B cell (primary cell): ENCODE measurements at regions not wholly inside any gene's neighbourhood (a gene's known extent, or its start where the extent isn't known, plus 50 kb on each side); places are given as distances from the start of the nearest gene placed in this dataset.

Experiments used
- ATAC-seq: fragments of 200-7000 bp; cut with Tn5 transposase; one replicate; pipeline ENCODE4 v1.10.0; 2021; ENCODE audit warnings: low read depth, mild to moderate bottlenecking, moderate number of reproducible peaks, moderate library complexity
- CTCF ChIA-PET: fragments of 350-600 bp; sonication (Branson Sonifier 250); formaldehyde crosslinking; loops from one replicate; lab custom pipeline; 2021; ENCODE audit warnings: antibody characterized with exemption, inconsistent platforms; lab: Charles Lee
- POLR2A ChIA-PET: fragments of 350-600 bp; sonication (Branson Sonifier 250); formaldehyde crosslinking; loops from one replicate; lab custom pipeline; 2021; ENCODE audit warnings: antibody characterized with exemption; lab: Charles Lee
- DNase-seq: peaks from one replicate; pipeline ENCODE4 v3.0.0; 2013
- H2AFZ ChIP-seq: 2 replicates; pipeline ENCODE4 v1.6.1; 2012; ENCODE audit warnings: mild to moderate bottlenecking, low read depth, low read length; ENCODE audit not compliant: insufficient read depth, poor library complexity, severe bottlenecking
- H3K27ac ChIP-seq, 2 donors: 1 replicate in 1 of 2; 2 replicates in 1 of 2; pipeline ENCODE4 v1.5.1; 2012 to 2013; ENCODE audit warnings: low read length in 2 of 2, mild to moderate bottlenecking in 2 of 2, moderate library complexity in 1 of 2
- H3K27me3 ChIP-seq, 4 experiments: fragments of 200-600 bp in 1 of 4; sonication (generic) in 1 of 4; replicated peaks in 1 of 4; 1 replicate in 2 of 4; 2 replicates in 2 of 4; pipeline versions ENCODE4 v1.6.1 to v1.7.0; 2013 to 2016; ENCODE audit warnings: low read length in 3 of 4, mild to moderate bottlenecking in 2 of 4, mixed read lengths in 1 of 4, moderate library complexity in 1 of 4; ENCODE audit not compliant: insufficient read depth in 4 of 4, control insufficient read depth in 3 of 4; ENCODE audit errors: control extremely low read depth in 1 of 4
- H3K36me3 ChIP-seq, 2 experiments: replicated peaks in 1 of 2; 1 replicate in 1 of 2; 2 replicates in 1 of 2; pipeline versions ENCODE4 v1.6.1 to v1.7.1; 2013; ENCODE audit warnings: low read length in 1 of 2; ENCODE audit not compliant: insufficient read depth in 2 of 2, control insufficient read depth in 1 of 2; ENCODE audit errors: control extremely low read depth in 1 of 2, extremely low read depth in 1 of 2
- H3K4me1 ChIP-seq, 2 donors: fragments of 200-600 bp in 1 of 2; sonication (generic) in 1 of 2; 1 replicate in 1 of 2; 2 replicates in 1 of 2; pipeline versions ENCODE4 v1.5.1 to v1.6.1; 2013 to 2017; ENCODE audit warnings: low read length in 2 of 2; ENCODE audit not compliant: control insufficient read depth in 2 of 2, insufficient read depth in 2 of 2
- H3K4me2 ChIP-seq: replicated peaks from 2 replicates; pipeline ENCODE3; 2012; ENCODE audit warnings: mild to moderate bottlenecking, low read depth, low read length; ENCODE audit not compliant: poor library complexity, severe bottlenecking
- H3K4me3 ChIP-seq, 5 experiments: fragments of 200-600 bp in 1 of 5; sonication (generic) in 1 of 5; 1 replicate in 3 of 5; 2 replicates in 2 of 5; pipeline versions ENCODE4 v1.5.1 to v1.7.0; 2011 to 2016; ENCODE audit warnings: low read length in 4 of 5, mild to moderate bottlenecking in 4 of 5, low read depth in 2 of 5, control low read depth in 1 of 5, moderate library complexity in 1 of 5; ENCODE audit not compliant: insufficient read depth in 1 of 5; ENCODE audit errors: control extremely low read depth in 1 of 5, extremely low read depth in 1 of 5
- H3K79me2 ChIP-seq: fragments of 200-600 bp; sonication (generic); one replicate; pipeline ENCODE4 v1.6.0; 2016; ENCODE audit warnings: low read length; ENCODE audit not compliant: control insufficient read depth, insufficient read depth
- H3K9ac ChIP-seq: fragments of 200-600 bp; sonication (generic); 2 replicates; pipeline ENCODE4 v1.6.1; 2017; ENCODE audit warnings: mild to moderate bottlenecking, low read length, moderate library complexity
- H3K9me3 ChIP-seq, 3 donors: one replicate each; pipeline versions ENCODE4 v1.6.1 to v1.7.1; 2013; ENCODE audit warnings: low read length in 2 of 3; ENCODE audit not compliant: control insufficient read depth in 2 of 3, insufficient read depth in 1 of 3; ENCODE audit errors: control extremely low read depth in 1 of 3
- H4K20me1 ChIP-seq: 2 replicates; pipeline ENCODE4 v1.6.0; 2012; ENCODE audit warnings: mild to moderate bottlenecking, low read length; ENCODE audit not compliant: insufficient read depth, control insufficient read depth, poor library complexity, severe bottlenecking
- H3K27ac Mint-ChIP-seq: one replicate; pipeline ENCODE4 v1.8.0; 2021; ENCODE audit warnings: mixed read lengths
- H3K27me3 Mint-ChIP-seq: one replicate; pipeline ENCODE4 v1.8.0; 2021; ENCODE audit warnings: mixed read lengths
- H3K4me1 Mint-ChIP-seq: one replicate; pipeline ENCODE4 v1.8.0; 2021; ENCODE audit warnings: mixed read lengths
- H3K4me3 Mint-ChIP-seq: one replicate; pipeline ENCODE4 v1.8.0; 2021; ENCODE audit warnings: mixed read lengths
- H3K9me3 Mint-ChIP-seq: one replicate; pipeline ENCODE4 v1.8.0; 2022; ENCODE audit warnings: mixed read lengths; ENCODE audit not compliant: insufficient read depth
- EZH2 ChIP-seq: IDR thresholded peaks from 2 replicates; pipeline ENCODE4 v1.6.1; 2012; ENCODE audit warnings: borderline replicate concordance, low read depth, mild to moderate bottlenecking, moderate library complexity, low read length; ENCODE audit not compliant: insufficient read depth, poor library complexity, severe bottlenecking
- WGBS: methylation state at CpG from one replicate; pipeline ENCODE4 v1.1.5; 2013; ENCODE audit warnings: missing lambda C conversion rate; ENCODE audit not compliant: insufficient coverage; 5-methylcytosine and 5-hydroxymethylcytosine counted together
- intact Hi-C: fragments of 100-400 bp; cut with micrococcal nuclease; formaldehyde crosslinking; loops from one replicate; pipeline ENCODE4 v1.10.0; 2022
- TF ChIP-seq, protein P1 (sequence below): fragments of 200-600 bp; IDR thresholded peaks from one replicate; pipeline ENCODE4 v1.8.0; 2022; ENCODE audit warnings: antibody characterized with exemption, mild to moderate bottlenecking

GRCh38 chr5:38071831-38072694 is 186.3 kb upstream of the EGFLAM start:
- Histone ChIP-seq H2AFZ (no peak overlapping the region), H3K27ac (no peak overlapping the region), H3K79me2 (no peaks in the 10 kb centered on the region), H4K20me1 (no peaks in the 10 kb centered on the region), H3K9me3 (no peaks in the 10 kb centered on the region), H3K27me3 (no peaks in the 10 kb centered on the region), H3K4me1 (no peaks in the 10 kb centered on the region), H3K9ac (no peak overlapping the region), H3K4me2 (no peak overlapping the region), H3K36me3 (no peaks in the 10 kb centered on the region), H3K4me3 (no peak overlapping the region)
- ATAC-seq (no peak), DNase-seq (no peak)
- no peak overlapping the region for H3K4me3 Mint-ChIP-seq
- CTCF ChIA-PET, result no interaction called here
- no peaks in the 10 kb centered on the region for H3K4me1 Mint-ChIP-seq
- TF ChIP-seq, protein P1, sequence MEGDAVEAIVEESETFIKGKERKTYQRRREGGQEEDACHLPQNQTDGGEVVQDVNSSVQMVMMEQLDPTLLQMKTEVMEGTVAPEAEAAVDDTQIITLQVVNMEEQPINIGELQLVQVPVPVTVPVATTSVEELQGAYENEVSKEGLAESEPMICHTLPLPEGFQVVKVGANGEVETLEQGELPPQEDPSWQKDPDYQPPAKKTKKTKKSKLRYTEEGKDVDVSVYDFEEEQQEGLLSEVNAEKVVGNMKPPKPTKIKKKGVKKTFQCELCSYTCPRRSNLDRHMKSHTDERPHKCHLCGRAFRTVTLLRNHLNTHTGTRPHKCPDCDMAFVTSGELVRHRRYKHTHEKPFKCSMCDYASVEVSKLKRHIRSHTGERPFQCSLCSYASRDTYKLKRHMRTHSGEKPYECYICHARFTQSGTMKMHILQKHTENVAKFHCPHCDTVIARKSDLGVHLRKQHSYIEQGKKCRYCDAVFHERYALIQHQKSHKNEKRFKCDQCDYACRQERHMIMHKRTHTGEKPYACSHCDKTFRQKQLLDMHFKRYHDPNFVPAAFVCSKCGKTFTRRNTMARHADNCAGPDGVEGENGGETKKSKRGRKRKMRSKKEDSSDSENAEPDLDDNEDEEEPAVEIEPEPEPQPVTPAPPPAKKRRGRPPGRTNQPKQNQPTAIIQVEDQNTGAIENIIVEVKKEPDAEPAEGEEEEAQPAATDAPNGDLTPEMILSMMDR, result no peak
- TF ChIP-seq EZH2, result no peak
- H3K27me3 Mint-ChIP-seq, result no peaks in the 10 kb centered on the region
- H3K9me3 Mint-ChIP-seq, result peaks cover 2% of the 10 kb centered on the region
- H3K27ac Mint-ChIP-seq, result no peak overlapping the region
- no CpG with 5 or more reads among the region's 9 CpGs for WGBS
- intact Hi-C loops, result no loop called here
- POLR2A ChIA-PET, result no interaction called here

- TF ChIP-seq, protein P1, result no peak
- no peak for TF ChIP-seq EZH2
- Mint-ChIP-seq H3K4me1 (no peaks in the 10 kb centered on the region), H3K4me3 (no peak overlapping the region), H3K9me3 (no peaks in the 10 kb centered on the region), H3K27ac (no peak overlapping the region), H3K27me3 (peaks cover 4% of the 10 kb centered on the region)
- H3K36me3 ChIP-seq, result no peaks in the 10 kb centered on the region
- no peaks in the 10 kb centered on the region for H3K4me1 ChIP-seq
- peaks cover 0 to 3% (median 0%) of the 10 kb centered on the region in 3 donors for H3K9me3 ChIP-seq
- no peaks in the 10 kb centered on the region for H4K20me1 ChIP-seq
- DNase-seq, result no peak
- WGBS, result 89% methylated on average over 5 of the region's 6 CpGs
- CTCF ChIA-PET, result no interaction called here
- no peak overlapping the region for H3K4me3 ChIP-seq
- no peaks in the 10 kb centered on the region for H3K79me2 ChIP-seq
- H2AFZ ChIP-seq, result no peak overlapping the region
- H3K4me2 ChIP-seq, result no peak overlapping the region
- POLR2A ChIA-PET, result no interaction called here
- intact Hi-C loops, result no loop called here
- H3K27ac ChIP-seq, result no peak overlapping the region
- H3K9ac ChIP-seq, result no peak overlapping the region
- no peaks in the 10 kb centered on the region for H3K27me3 ChIP-seq
- ATAC-seq, result no peak
Observed at GRCh38 chr5:38070304-38070950, 187.9 kb upstream of the EGFLAM start.
